ENCODE measurements at regions not wholly inside any gene's neighbourhood (a gene's known extent, or its start where the extent isn't known, plus 50 kb on each side); places are given as distances from the start of the nearest gene placed in this dataset.

- no peak overlapping the region for H3K4me3 ChIP-seq (ENCODE audit: severe bottlenecking)
- no peaks in the 10 kb centered on the region for H3K9me3 ChIP-seq (ENCODE audit: severe bottlenecking)
- H3K27me3 ChIP-seq (ENCODE audit: insufficient read depth, poor library complexity, severe bottlenecking) = peaks cover 5% of the 10 kb centered on the region
- no peak for DNase-seq (ENCODE audit: low spot score)
- no peaks in the 10 kb centered on the region for H3K4me1 ChIP-seq (ENCODE audit: insufficient read depth, poor library complexity, severe bottlenecking)
- H3K27ac ChIP-seq (ENCODE audit: poor library complexity, severe bottlenecking) = no peak overlapping the region
- H3K36me3 ChIP-seq (ENCODE audit: low read depth) = no peaks in the 10 kb centered on the region; the same call in 1 of the 2 replicates
- TF ChIP-seq CTCF (IDR thresholded peaks at IDR 0.05; ENCODE audit: poor library complexity, severe bottlenecking) = no peak
- ATAC-seq (ENCODE audit: low read depth) = no peak
These were observed 613.1 kb downstream of the USP25 start for GRCh38 chr21:16342932-16343331.

GRCh38 chr21:16343776-16344175 is 614.0 kb downstream of the USP25 start:
- Histone ChIP-seq H3K27ac (ENCODE audit: poor library complexity, severe bottlenecking) (no peak overlapping the region), H3K36me3 (ENCODE audit: low read depth) (no peaks in the 10 kb centered on the region; the same call in 1 of the 2 replicates), H3K27me3 (ENCODE audit: insufficient read depth, poor library complexity, severe bottlenecking) (peaks cover 5% of the 10 kb centered on the region), H3K4me3 (ENCODE audit: severe bottlenecking) (no peak overlapping the region), H3K9me3 (ENCODE audit: severe bottlenecking) (no peaks in the 10 kb centered on the region), H3K4me1 (ENCODE audit: insufficient read depth, poor library complexity, severe bottlenecking) (no peaks in the 10 kb centered on the region)
- no peak for ATAC-seq (ENCODE audit: low read depth)
- no peak for DNase-seq (ENCODE audit: low spot score)
- no peak for TF ChIP-seq CTCF (IDR thresholded peaks at IDR 0.05; ENCODE audit: poor library complexity, severe bottlenecking)

DNA sequence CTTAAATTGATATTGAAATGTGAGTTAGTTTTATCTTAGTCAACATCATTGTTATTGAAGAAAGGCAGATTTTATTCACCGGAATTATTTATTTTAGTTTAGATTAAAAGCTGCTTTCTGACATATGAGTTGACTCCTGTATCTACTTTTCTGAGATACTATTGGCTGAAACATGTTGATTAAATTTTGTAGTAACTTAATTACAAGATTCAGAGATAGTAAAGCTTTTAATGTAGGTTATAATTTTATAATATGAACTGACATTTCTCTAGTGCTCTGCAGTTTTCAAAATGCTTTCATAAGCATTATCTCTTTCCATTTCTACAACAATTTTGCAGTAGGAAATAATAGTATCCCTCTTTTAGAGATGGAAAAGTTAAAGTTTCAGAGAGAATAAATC is 616.0 kb downstream of the USP25 start:
- Histone ChIP-seq H3K27ac (ENCODE audit: poor library complexity, severe bottlenecking) (no peak overlapping the region), H3K4me3 (ENCODE audit: severe bottlenecking) (no peak overlapping the region), H3K4me1 (ENCODE audit: insufficient read depth, poor library complexity, severe bottlenecking) (no peaks in the 10 kb centered on the region), H3K27me3 (ENCODE audit: insufficient read depth, poor library complexity, severe bottlenecking) (peaks cover 5% of the 10 kb centered on the region), H3K36me3 (ENCODE audit: low read depth) (no peaks in the 10 kb centered on the region; the same call in 1 of the 2 replicates), H3K9me3 (ENCODE audit: severe bottlenecking) (no peaks in the 10 kb centered on the region)
- no peak for DNase-seq (ENCODE audit: low spot score)
- no peak for ATAC-seq (ENCODE audit: low read depth)
- TF ChIP-seq CTCF (IDR thresholded peaks at IDR 0.05; ENCODE audit: poor library complexity, severe bottlenecking) = no peak

GRCh38 chr21:16347223-16347622 is 617.4 kb downstream of the USP25 start:
- no peak for TF ChIP-seq CTCF (IDR thresholded peaks at IDR 0.05; ENCODE audit: poor library complexity, severe bottlenecking)
- ATAC-seq (ENCODE audit: low read depth) (no peak), DNase-seq (ENCODE audit: low spot score) (no peak)
- H3K36me3 ChIP-seq (ENCODE audit: low read depth) = no peaks in the 10 kb centered on the region
- H3K4me1 ChIP-seq (ENCODE audit: insufficient read depth, poor library complexity, severe bottlenecking) = no peaks in the 10 kb centered on the region
- H3K27me3 ChIP-seq (ENCODE audit: insufficient read depth, poor library complexity, severe bottlenecking) = peaks cover 5% of the 10 kb centered on the region
- H3K27ac ChIP-seq (ENCODE audit: poor library complexity, severe bottlenecking) = no peak overlapping the region
- H3K9me3 ChIP-seq (ENCODE audit: severe bottlenecking) = no peaks in the 10 kb centered on the region
- H3K4me3 ChIP-seq (ENCODE audit: severe bottlenecking) = no peak overlapping the region

DNA sequence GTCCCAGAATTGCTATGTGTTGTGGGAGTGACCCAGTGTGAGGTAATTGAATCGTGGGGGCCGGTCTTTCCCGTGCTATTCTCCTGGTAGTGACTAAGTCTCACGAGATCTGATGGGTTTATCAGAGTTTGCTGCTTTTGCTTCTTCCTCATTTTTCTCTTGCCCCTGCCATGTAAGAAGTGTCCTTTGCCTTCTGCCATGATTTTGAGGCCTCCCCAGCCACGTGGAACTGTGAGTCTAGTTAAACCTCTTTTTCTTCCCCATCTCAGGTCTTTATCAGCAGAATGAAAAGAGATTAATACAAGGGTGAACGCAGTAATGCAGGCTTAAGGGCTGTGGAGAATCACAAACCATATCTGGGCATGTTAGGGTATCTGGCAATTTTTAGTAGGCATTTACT is 624.0 kb downstream of the USP25 start:
- Histone ChIP-seq H3K4me3 (ENCODE audit: severe bottlenecking) (no peak overlapping the region), H3K9me3 (ENCODE audit: severe bottlenecking) (no peaks in the 10 kb centered on the region), H3K4me1 (ENCODE audit: insufficient read depth, poor library complexity, severe bottlenecking) (no peaks in the 10 kb centered on the region), H3K36me3 (ENCODE audit: low read depth) (no peaks in the 10 kb centered on the region), H3K27ac (ENCODE audit: poor library complexity, severe bottlenecking) (no peak overlapping the region), H3K27me3 (ENCODE audit: insufficient read depth, poor library complexity, severe bottlenecking) (no peaks in the 10 kb centered on the region)
- DNase-seq (ENCODE audit: low spot score) (no peak), ATAC-seq (ENCODE audit: low read depth) (no peak)
- TF ChIP-seq CTCF (IDR thresholded peaks at IDR 0.05; ENCODE audit: poor library complexity, severe bottlenecking) = no peak

Measured in RWPE2 (cell line).